ENCODE measurements at regions not wholly inside any gene's neighbourhood (a gene's known extent, or its start where the extent isn't known, plus 50 kb on each side); places are given as distances from the start of the nearest gene placed in this dataset.

GRCh38 chr11:92854952-92855351, 114.5 kb upstream of the MTNR1B start:
- TF ChIP-seq CTCF (IDR thresholded peaks at IDR 0.05; ENCODE audit: control extremely low read depth, extremely low read depth, low read depth, missing control alignments), result no peak
- ChIA-PET POLR2A (no interaction called here), CTCF (interaction anchor here (0.9 to 1.6 kb wide), 3 partner anchors 20 to 32 kb away, joined by 3 to 4 read pairs (median 3); no protein-coding TSS in a partner anchor)
- DNase-seq (ENCODE audit: extremely low spot score), result no peak

- POLR2A ChIA-PET, result no interaction called here
- TF ChIP-seq CTCF (IDR thresholded peaks at IDR 0.05; ENCODE audit: control extremely low read depth, extremely low read depth, low read depth, missing control alignments), result no peak
- CTCF ChIA-PET, result interaction anchor here (0.9 to 1.6 kb wide), 3 partner anchors 21 to 31 kb away, joined by 3 to 4 read pairs (median 3); no protein-coding TSS in a partner anchor
- no peak for DNase-seq (ENCODE audit: extremely low spot score)
These were observed 113.6 kb upstream of the MTNR1B start for GRCh38 chr11:92855607-92856405.

GRCh38 chr11:92857407-92857806, 112.0 kb upstream of the MTNR1B start:
- ChIA-PET CTCF (interaction anchor here (1.8 kb wide), 1 partner anchor 16 kb away, joined by 6 read pairs; no protein-coding TSS in a partner anchor), POLR2A (no interaction called here)
- DNase-seq (ENCODE audit: extremely low spot score), result no peak
- TF ChIP-seq CTCF (IDR thresholded peaks at IDR 0.05; ENCODE audit: control extremely low read depth, extremely low read depth, low read depth, missing control alignments), result no peak

GRCh38 chr11:92859156-92859690, 110.2 kb upstream of the MTNR1B start:
- ChIA-PET CTCF (interaction anchor here (1.3 kb wide), 1 partner anchor 18 kb away, joined by 4 read pairs; no protein-coding TSS in a partner anchor), POLR2A (no interaction called here)
- TF ChIP-seq CTCF (IDR thresholded peaks at IDR 0.05; ENCODE audit: control extremely low read depth, extremely low read depth, low read depth, missing control alignments), result no peak
- no peak for DNase-seq (ENCODE audit: extremely low spot score)

- no peak for TF ChIP-seq CTCF (IDR thresholded peaks at IDR 0.05; ENCODE audit: control extremely low read depth, extremely low read depth, low read depth, missing control alignments)
- ChIA-PET CTCF (no interaction called here), POLR2A (no interaction called here)
- no peak for DNase-seq (ENCODE audit: extremely low spot score)
These were observed 107.8 kb upstream of the MTNR1B start for GRCh38 chr11:92861634-92862033.

- TF ChIP-seq CTCF (IDR thresholded peaks at IDR 0.05; ENCODE audit: control extremely low read depth, extremely low read depth, low read depth, missing control alignments), result no peak
- ChIA-PET CTCF (interaction anchor here (0.8 to 1.2 kb wide), 2 partner anchors 15 to 21 kb away, joined by 3 to 4 read pairs; no protein-coding TSS in a partner anchor), POLR2A (no interaction called here)
- no peak for DNase-seq (ENCODE audit: extremely low spot score)
These were observed 104.1 kb upstream of the MTNR1B start for GRCh38 chr11:92865352-92865751.
